ENCODE measurements at regions not wholly inside any gene's neighbourhood (a gene's known extent, or its start where the extent isn't known, plus 50 kb on each side); places are given as distances from the start of the nearest gene placed in this dataset.

DNA sequence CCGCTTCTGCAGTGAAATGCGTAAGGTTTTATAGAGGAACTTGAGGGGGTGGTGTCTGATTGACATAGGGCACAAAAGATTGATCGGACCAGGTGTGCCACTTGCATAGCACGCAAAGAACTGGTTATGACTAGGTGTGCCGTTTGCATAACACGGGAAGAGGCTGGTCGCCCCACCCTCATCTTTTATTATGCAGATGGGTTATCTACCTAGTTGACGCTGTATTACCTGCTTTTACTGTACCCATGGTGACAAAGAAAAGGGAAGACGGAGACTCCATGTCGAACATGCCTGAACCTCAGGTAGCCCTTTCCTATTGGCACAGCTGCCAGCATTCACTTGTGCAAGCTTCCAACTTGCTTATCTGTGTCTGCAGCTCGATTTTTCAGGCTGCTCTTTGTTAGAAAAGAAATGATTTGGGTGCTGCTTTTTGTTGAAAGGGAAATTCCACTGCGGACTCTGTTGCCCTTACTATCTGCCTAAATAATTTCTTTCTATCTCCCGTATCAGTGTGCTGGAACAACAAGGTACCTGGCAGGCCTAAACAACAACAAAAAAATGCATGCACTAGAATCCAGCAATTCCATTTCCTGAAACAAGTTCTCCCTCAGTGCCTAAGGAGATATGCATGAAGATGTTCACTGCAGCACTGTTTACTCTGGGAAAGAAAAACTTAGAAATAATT lies 194.4 kb upstream of the KAZN start:
- intact Hi-C loops (cut with micrococcal nuclease; ENCODE audit: unreplicated experiment), result no loop called here
- H2AFZ ChIP-seq, result no peak overlapping the region

DNA sequence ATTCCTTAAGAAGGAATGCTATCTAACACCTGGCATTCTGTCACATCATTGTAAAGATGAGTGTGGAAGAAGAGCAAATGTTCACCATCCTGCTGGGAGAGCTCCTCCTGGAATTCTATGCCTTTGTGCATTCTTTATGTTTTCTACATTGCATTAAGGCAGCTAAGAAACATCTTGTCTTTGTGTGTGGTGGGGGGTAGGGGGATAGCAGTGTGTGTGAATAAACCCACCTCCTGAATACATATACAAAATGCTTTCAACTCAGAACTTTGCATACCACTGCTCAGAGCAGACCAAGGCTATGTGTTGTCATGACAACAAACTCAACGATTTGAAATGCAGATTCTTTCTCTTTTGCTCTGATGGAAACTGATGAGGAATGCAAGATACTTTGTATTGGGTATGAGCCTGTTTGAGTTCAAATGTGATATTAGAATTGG lies 193.6 kb upstream of the KAZN start:
- no peaks in the 10 kb centered on the region for H3K79me2 ChIP-seq (ENCODE audit: low read depth)
- H3K36me3 ChIP-seq (ENCODE audit: low read depth), result no peaks in the 10 kb centered on the region
- no peak for TF ChIP-seq EZH2 (IDR thresholded peaks at IDR 0.05; ENCODE audit: low read depth)
- TF ChIP-seq, protein P1, sequence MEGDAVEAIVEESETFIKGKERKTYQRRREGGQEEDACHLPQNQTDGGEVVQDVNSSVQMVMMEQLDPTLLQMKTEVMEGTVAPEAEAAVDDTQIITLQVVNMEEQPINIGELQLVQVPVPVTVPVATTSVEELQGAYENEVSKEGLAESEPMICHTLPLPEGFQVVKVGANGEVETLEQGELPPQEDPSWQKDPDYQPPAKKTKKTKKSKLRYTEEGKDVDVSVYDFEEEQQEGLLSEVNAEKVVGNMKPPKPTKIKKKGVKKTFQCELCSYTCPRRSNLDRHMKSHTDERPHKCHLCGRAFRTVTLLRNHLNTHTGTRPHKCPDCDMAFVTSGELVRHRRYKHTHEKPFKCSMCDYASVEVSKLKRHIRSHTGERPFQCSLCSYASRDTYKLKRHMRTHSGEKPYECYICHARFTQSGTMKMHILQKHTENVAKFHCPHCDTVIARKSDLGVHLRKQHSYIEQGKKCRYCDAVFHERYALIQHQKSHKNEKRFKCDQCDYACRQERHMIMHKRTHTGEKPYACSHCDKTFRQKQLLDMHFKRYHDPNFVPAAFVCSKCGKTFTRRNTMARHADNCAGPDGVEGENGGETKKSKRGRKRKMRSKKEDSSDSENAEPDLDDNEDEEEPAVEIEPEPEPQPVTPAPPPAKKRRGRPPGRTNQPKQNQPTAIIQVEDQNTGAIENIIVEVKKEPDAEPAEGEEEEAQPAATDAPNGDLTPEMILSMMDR (conservative IDR thresholded peaks at IDR 0.05), result no peak
- H3K9me3 ChIP-seq (ENCODE audit: insufficient read depth, low read depth), result no peaks in the 10 kb centered on the region
- H3K4me1 ChIP-seq (replicated peaks; ENCODE audit: insufficient read depth), result no peaks in the 10 kb centered on the region
- no peaks in the 10 kb centered on the region for H4K20me1 ChIP-seq (ENCODE audit: insufficient read depth)
- H2AFZ ChIP-seq, result no peak overlapping the region
- no peaks in the 10 kb centered on the region for H3K27me3 ChIP-seq (ENCODE audit: insufficient read depth, low read depth)
- no peak overlapping the region for H3K4me2 ChIP-seq
- intact Hi-C loops (cut with micrococcal nuclease; ENCODE audit: unreplicated experiment), result no loop called here
- POLR2A ChIA-PET (ENCODE audit: unreplicated experiment), result no interaction called here
- no TSS peak for BruUV-seq (replicated peaks)
- H3K9me2 ChIP-seq (ENCODE audit: insufficient read depth), result no peaks in the 10 kb centered on the region
- no peak overlapping the region for H3K27ac ChIP-seq
- H3F3A ChIP-seq (ENCODE audit: insufficient read depth, low read depth), result no peaks in the 10 kb centered on the region
- CTCF ChIA-PET, result no interaction called here
- no peak overlapping the region for H3K4me3 ChIP-seq
- DNase-seq, result no peak

More for the DNA sequence above, 194.4 kb upstream of the KAZN start:
- no peaks in the 10 kb centered on the region for H3K27me3 ChIP-seq (ENCODE audit: insufficient read depth, low read depth)
- H3K9me2 ChIP-seq (ENCODE audit: insufficient read depth), result no peaks in the 10 kb centered on the region
- H4K20me1 ChIP-seq (ENCODE audit: insufficient read depth), result no peaks in the 10 kb centered on the region
- no TSS peak for BruUV-seq (replicated peaks)
- H3K27ac ChIP-seq, result no peak overlapping the region
- no peak overlapping the region for H3K4me3 ChIP-seq
- H3K36me3 ChIP-seq (ENCODE audit: low read depth), result no peaks in the 10 kb centered on the region
- H3K9me3 ChIP-seq (ENCODE audit: insufficient read depth, low read depth), result no peaks in the 10 kb centered on the region
- POLR2A ChIA-PET (ENCODE audit: unreplicated experiment), result no interaction called here
- no peaks in the 10 kb centered on the region for H3K79me2 ChIP-seq (ENCODE audit: low read depth)
- H3K4me1 ChIP-seq (replicated peaks; ENCODE audit: insufficient read depth), result no peaks in the 10 kb centered on the region
- H3F3A ChIP-seq (ENCODE audit: insufficient read depth, low read depth), result no peaks in the 10 kb centered on the region
- TF ChIP-seq, protein P1 (conservative IDR thresholded peaks at IDR 0.05), result no peak
- no peak for DNase-seq
- no peak overlapping the region for H3K4me2 ChIP-seq
- CTCF ChIA-PET, result no interaction called here

DNA sequence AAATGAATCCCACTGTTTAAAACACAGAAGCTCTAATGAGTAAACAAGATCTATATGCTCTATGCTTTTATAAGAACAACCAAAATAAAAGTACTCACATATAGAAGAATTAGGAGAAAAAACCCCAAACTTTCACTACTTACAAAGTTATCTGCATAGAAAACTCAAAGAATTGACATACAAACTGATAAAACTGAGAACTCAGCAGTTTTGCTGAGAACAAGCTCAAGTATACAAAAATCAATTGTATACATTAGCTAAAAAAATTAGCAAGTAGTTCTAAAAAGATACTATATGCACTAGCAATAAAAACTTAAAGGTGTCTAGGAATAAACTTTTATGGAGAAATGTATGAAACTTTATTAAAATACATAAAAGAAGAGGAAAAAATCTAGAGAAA lies 186.2 kb upstream of the KAZN start:
- ChIA-PET CTCF (no interaction called here), POLR2A (ENCODE audit: unreplicated experiment) (no interaction called here)
- no peaks in the 10 kb centered on the region for H3K9me2 ChIP-seq (ENCODE audit: insufficient read depth)
- H4K20me1 ChIP-seq (ENCODE audit: insufficient read depth), result no peaks in the 10 kb centered on the region
- DNase-seq, result no peak
- H2AFZ ChIP-seq, result no peak overlapping the region
- H3K4me2 ChIP-seq, result no peak overlapping the region
- no peak overlapping the region for H3K27ac ChIP-seq
- H3K27me3 ChIP-seq (ENCODE audit: insufficient read depth, low read depth), result peaks cover 12% of the 10 kb centered on the region; the same call in 1 of the 2 replicates
- TF ChIP-seq, protein P1 (conservative IDR thresholded peaks at IDR 0.05), result no peak
- no peak for TF ChIP-seq EZH2 (IDR thresholded peaks at IDR 0.05; ENCODE audit: low read depth)
- no TSS peak for BruUV-seq (replicated peaks)
- intact Hi-C loops (cut with micrococcal nuclease; ENCODE audit: unreplicated experiment), result no loop called here
- no peaks in the 10 kb centered on the region for H3K4me1 ChIP-seq (replicated peaks; ENCODE audit: insufficient read depth)
- no peak overlapping the region for H3K4me3 ChIP-seq
- H3F3A ChIP-seq (ENCODE audit: insufficient read depth, low read depth), result no peaks in the 10 kb centered on the region
- H3K36me3 ChIP-seq (ENCODE audit: low read depth), result no peaks in the 10 kb centered on the region
- H3K79me2 ChIP-seq (ENCODE audit: low read depth), result no peaks in the 10 kb centered on the region
- H3K9me3 ChIP-seq (ENCODE audit: insufficient read depth, low read depth), result no peaks in the 10 kb centered on the region

All from PC-9 (cell line).